H9 (cell line): ENCODE measurements at regions not wholly inside any gene's neighbourhood (a gene's known extent, or its start where the extent isn't known, plus 50 kb on each side); places are given as distances from the start of the nearest gene placed in this dataset.

Source experiments
- DNase-seq: peaks from one replicate; pipeline ENCODE4 v3.0.0-alpha.2; 2017
- H2AFZ ChIP-seq: one replicate; pipeline ENCODE4 v1.6.1; 2013; ENCODE audit warnings: mild to moderate bottlenecking, low read length, control low read depth, moderate library complexity
- H2AK5ac ChIP-seq: 2 replicates; pipeline ENCODE4 v1.6.1; 2013; ENCODE audit warnings: low read length, control low read depth, mixed read lengths; ENCODE audit not compliant: insufficient read length
- H2BK120ac ChIP-seq: one replicate; pipeline ENCODE4 v1.6.1; 2013; ENCODE audit warnings: low read depth, mild to moderate bottlenecking, low read length, control low read depth, inconsistent platforms; ENCODE audit not compliant: poor library complexity, severe bottlenecking
- H2BK12ac ChIP-seq: 2 replicates; pipeline ENCODE4 v1.6.1; 2013; ENCODE audit warnings: low read length, control low read depth, mixed read lengths, low read depth; ENCODE audit not compliant: insufficient read length
- H2BK15ac ChIP-seq: 2 replicates; pipeline ENCODE4 v1.6.1; 2013; ENCODE audit warnings: low read depth, low read length, control low read depth
- H2BK20ac ChIP-seq: one replicate; pipeline ENCODE4 v1.6.1; 2013; ENCODE audit warnings: low read depth, mild to moderate bottlenecking, low read length, control low read depth, inconsistent platforms; ENCODE audit not compliant: poor library complexity, severe bottlenecking
- H2BK5ac ChIP-seq: 2 replicates; pipeline ENCODE4 v1.6.1; 2013; ENCODE audit warnings: low read length, control low read depth, mixed read lengths; ENCODE audit not compliant: insufficient read length
- H3K14ac ChIP-seq: 2 replicates; pipeline ENCODE4 v1.6.1; 2013; ENCODE audit warnings: low read length, control low read depth; ENCODE audit not compliant: insufficient read depth
- H3K18ac ChIP-seq: 2 replicates; pipeline ENCODE4 v1.6.1; 2013; ENCODE audit warnings: low read depth, mild to moderate bottlenecking, mixed read lengths, low read length, control low read depth; ENCODE audit not compliant: insufficient read length
- H3K23ac ChIP-seq: 2 replicates; pipeline ENCODE4 v1.6.1; 2013; ENCODE audit warnings: low read length, control low read depth, mixed read lengths, low read depth; ENCODE audit not compliant: insufficient read length
- H3K23me2 ChIP-seq: 2 replicates; pipeline ENCODE4 v1.6.1; 2013; ENCODE audit warnings: low read depth, mild to moderate bottlenecking, mixed read lengths, low read length, control low read depth; ENCODE audit not compliant: insufficient read length, poor library complexity, severe bottlenecking
- H3K27ac ChIP-seq: 2 replicates; pipeline ENCODE4 v1.5.1; 2013; ENCODE audit warnings: low read length, control low read depth, mixed read lengths, low read depth; ENCODE audit not compliant: insufficient read length
- H3K27me3 ChIP-seq: 2 replicates; pipeline ENCODE4 v1.6.1; 2013; ENCODE audit warnings: low read length, control low read depth, inconsistent platforms; ENCODE audit not compliant: insufficient read depth
- H3K4ac ChIP-seq: 2 replicates; pipeline ENCODE4 v1.6.1; 2013; ENCODE audit warnings: low read depth, mild to moderate bottlenecking, control low read depth, inconsistent platforms, low read length, moderate library complexity
- H3K4me1 ChIP-seq: 2 replicates; pipeline ENCODE4 v1.6.1; 2013; ENCODE audit warnings: low read length, control low read depth, inconsistent platforms; ENCODE audit not compliant: insufficient read depth
- H3K4me2 ChIP-seq: 2 replicates; pipeline ENCODE4 v1.6.1; 2013; ENCODE audit warnings: low read length, control low read depth, mixed read lengths; ENCODE audit not compliant: insufficient read length, insufficient read depth
- H3K56ac ChIP-seq: 2 replicates; pipeline ENCODE4 v1.6.1; 2013; ENCODE audit warnings: low read depth, mild to moderate bottlenecking, mixed read lengths, low read length, control low read depth; ENCODE audit not compliant: insufficient read length
- H3K79me1 ChIP-seq: 2 replicates; pipeline ENCODE4 v1.6.1; 2013; ENCODE audit warnings: low read depth, mild to moderate bottlenecking, moderate library complexity, low read length, control low read depth, inconsistent platforms; ENCODE audit not compliant: insufficient read depth, poor library complexity, severe bottlenecking
- H3K79me2 ChIP-seq: 2 replicates; pipeline ENCODE4 v1.6.1; 2013; ENCODE audit warnings: low read length, control low read depth, inconsistent platforms; ENCODE audit not compliant: insufficient read depth
- H3K9ac ChIP-seq: 2 replicates; pipeline ENCODE4 v1.6.1; 2013; ENCODE audit warnings: low read length, control low read depth, mixed read lengths; ENCODE audit not compliant: insufficient read length; ENCODE audit errors: extremely low read depth
- H3K9me3 ChIP-seq: one replicate; pipeline ENCODE4 v1.6.1; 2013; ENCODE audit warnings: low read depth, low read length, inconsistent platforms; ENCODE audit not compliant: control insufficient read depth
- H3T11ph ChIP-seq: one replicate; pipeline ENCODE4 v1.6.1; 2013; ENCODE audit warnings: mild to moderate bottlenecking, low read length, control low read depth, inconsistent platforms
- H4K20me1 ChIP-seq: one replicate; pipeline ENCODE4 v1.6.1; 2013; ENCODE audit not compliant: control insufficient read depth, insufficient read length, insufficient read depth
- H4K5ac ChIP-seq: 2 replicates; pipeline ENCODE4 v1.6.1; 2013; ENCODE audit warnings: low read depth, mild to moderate bottlenecking, mixed read lengths, low read length, control low read depth; ENCODE audit not compliant: insufficient read length
- H4K8ac ChIP-seq: replicated peaks from 2 replicates; pipeline ENCODE4 v1.6.1; 2013; ENCODE audit warnings: low read length, control low read depth, mixed read lengths, low read depth; ENCODE audit not compliant: insufficient read length
- H4K91ac ChIP-seq: 2 replicates; pipeline ENCODE4 v1.6.1; 2013; ENCODE audit warnings: low read depth, mild to moderate bottlenecking, moderate library complexity, mixed read lengths, low read length, control low read depth; ENCODE audit not compliant: insufficient read length
- H3K27ac Mint-ChIP-seq, 3 experiments: 2 replicates in 2 of 3; 3 replicates in 1 of 3; pipeline ENCODE4 v1.8.0; 2020 to 2021; ENCODE audit warnings: mixed read lengths in 3 of 3, mild to moderate bottlenecking in 1 of 3, moderate library complexity in 1 of 3
- H3K27me3 Mint-ChIP-seq: 2 replicates; pipeline ENCODE4 v1.8.0; 2021; ENCODE audit warnings: low read depth, mild to moderate bottlenecking, moderate library complexity, mixed read lengths
- H3K36me3 Mint-ChIP-seq, 3 experiments: 2 replicates in 2 of 3; 3 replicates in 1 of 3; pipeline ENCODE4 v1.8.0; 2020 to 2021; ENCODE audit warnings: low read depth in 3 of 3, mixed read lengths in 3 of 3; ENCODE audit not compliant: insufficient read depth in 1 of 3
- H3K4me1 Mint-ChIP-seq, 2 experiments: 2 replicates each; pipeline ENCODE4 v1.8.0; 2020; ENCODE audit warnings: mixed read lengths in 2 of 2
- H3K4me3 Mint-ChIP-seq, 2 experiments: 2 replicates in 1 of 2; 3 replicates in 1 of 2; pipeline ENCODE4 v1.8.0; 2020 to 2021; ENCODE audit warnings: mild to moderate bottlenecking in 2 of 2, mixed read lengths in 2 of 2, moderate library complexity in 1 of 2
- H3K9me3 Mint-ChIP-seq, 2 experiments: 2 replicates in 1 of 2; 3 replicates in 1 of 2; pipeline ENCODE4 v1.8.0; 2020; ENCODE audit warnings: mild to moderate bottlenecking in 2 of 2, mixed read lengths in 2 of 2, moderate library complexity in 1 of 2
- CTCF ChIP-seq: fragments of 200-600 bp; sonication (generic); conservative IDR thresholded peaks from 3 replicates; pipeline ENCODE4 v1.8.0; 2021; ENCODE audit warnings: antibody characterized with exemption, mild to moderate bottlenecking
- WGBS: extraction: QIAGEN DNeasy Blood & Tissue Kit; methylation state at CpG from one replicate; pipeline ENCODE4 v1.1.7; 2013; ENCODE audit warnings: missing lambda C conversion rate, low lambda C conversion rate, mixed read lengths; ENCODE audit not compliant: insufficient read length; ENCODE audit errors: extremely low coverage; 5-methylcytosine and 5-hydroxymethylcytosine counted together

DNA sequence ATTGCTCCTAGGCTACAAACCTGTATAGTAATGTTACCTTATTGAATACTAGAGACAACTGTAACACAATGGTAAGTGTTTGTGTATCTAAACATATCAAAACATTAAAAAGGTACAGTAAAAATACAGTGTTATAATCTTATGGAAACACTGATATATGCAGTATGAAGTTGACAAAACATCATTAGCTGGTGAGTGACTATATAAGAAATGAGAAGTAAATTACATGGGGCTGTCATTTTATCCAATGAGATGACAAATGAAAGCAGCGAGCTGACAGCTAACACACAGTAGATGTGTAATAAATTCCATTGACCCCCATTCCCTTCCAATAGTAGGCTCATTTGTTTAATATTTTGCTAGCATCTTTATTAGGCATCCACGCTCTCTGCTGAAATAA is 198.1 kb upstream of the GHITM start:
- Histone ChIP-seq H4K5ac (no peak overlapping the region), H3K4me1 (no peaks in the 10 kb centered on the region), H4K91ac (no peak overlapping the region), H3K9me3 (no peaks in the 10 kb centered on the region), H4K8ac (no peak overlapping the region), H3K27ac (no peak overlapping the region), H3K23ac (no peak overlapping the region), H3K18ac (no peak overlapping the region), H3K4ac (no peak overlapping the region), H2BK5ac (no peak overlapping the region), H2BK15ac (no peak overlapping the region), H2AFZ (no peak overlapping the region), H2BK20ac (no peak overlapping the region), H3K14ac (no peak overlapping the region), H2AK5ac (no peak overlapping the region), H3K56ac (no peak overlapping the region), H4K20me1 (no peaks in the 10 kb centered on the region), H2BK120ac (no peak overlapping the region), H3K9ac (no peak overlapping the region), H3K27me3 (no peaks in the 10 kb centered on the region), H3K79me1 (no peaks in the 10 kb centered on the region), H2BK12ac (no peak overlapping the region), H3T11ph (no peak overlapping the region), H3K4me2 (no peak overlapping the region), H3K79me2 (no peaks in the 10 kb centered on the region), H3K23me2 (no peaks in the 10 kb centered on the region)
- Mint-ChIP-seq H3K9me3 (no peaks in the 10 kb centered on the region), H3K4me1 (peaks cover 19 to 20% of the 10 kb centered on the region in 2 experiments), H3K27ac (no peak overlapping the region), H3K27me3 (peaks cover 33% of the 10 kb centered on the region), H3K36me3 (no peaks in the 10 kb centered on the region), H3K4me3 (no peak overlapping the region)
- no CpG with 5 or more reads among the region's 2 CpGs for WGBS
- DNase-seq: no peak
- no peak for TF ChIP-seq CTCF
